T-helper 1 cell (primary cell): ENCODE measurements at regions not wholly inside any gene's neighbourhood (a gene's known extent, or its start where the extent isn't known, plus 50 kb on each side); places are given as distances from the start of the nearest gene placed in this dataset.
"Not testable (repeated sequence)": the region's sequence is repeated elsewhere in the genome, so short reads cannot be mapped to it uniquely, and the experiment has no call there.

Experiments used
- DNase-seq, 5 donors: peaks; one replicate each; pipeline ENCODE4 v3.0.0-alpha.2; 2012 to 2020

- DNase-seq = no peak
Measured at GRCh38 chr6:16822975-16823717, 61.9 kb upstream of the ATXN1 start.

- DNase-seq = no peak
Measured at GRCh38 chr6:16822529-16822928, 61.3 kb upstream of the ATXN1 start.

- DNase-seq = no peak
Measured at GRCh38 chr6:16821834-16822264, 60.6 kb upstream of the ATXN1 start.

- DNase-seq = not testable (repeated sequence)
Measured at GRCh38 chr6:16820262-16820661, 59.0 kb upstream of the ATXN1 start.

GRCh38 chr6:16819752-16820151 is 58.5 kb upstream of the ATXN1 start:
- no peak for DNase-seq

GRCh38 chr6:16818992-16819626 is 57.8 kb upstream of the ATXN1 start:
- DNase-seq = no peak

- DNase-seq = no peak
Measured at GRCh38 chr6:16817594-16817993, 56.3 kb upstream of the ATXN1 start.

- DNase-seq = no peak
Measured at GRCh38 chr6:16816891-16817290, 55.6 kb upstream of the ATXN1 start.

GRCh38 chr6:16812993-16813392 is 51.7 kb upstream of the ATXN1 start:
- DNase-seq = no peak

- DNase-seq = no peak
Measured at GRCh38 chr6:16811277-16811979, 50.2 kb upstream of the ATXN1 start.
